ENCODE measurements at regions not wholly inside any gene's neighbourhood (a gene's known extent, or its start where the extent isn't known, plus 50 kb on each side); places are given as distances from the start of the nearest gene placed in this dataset.

DNA sequence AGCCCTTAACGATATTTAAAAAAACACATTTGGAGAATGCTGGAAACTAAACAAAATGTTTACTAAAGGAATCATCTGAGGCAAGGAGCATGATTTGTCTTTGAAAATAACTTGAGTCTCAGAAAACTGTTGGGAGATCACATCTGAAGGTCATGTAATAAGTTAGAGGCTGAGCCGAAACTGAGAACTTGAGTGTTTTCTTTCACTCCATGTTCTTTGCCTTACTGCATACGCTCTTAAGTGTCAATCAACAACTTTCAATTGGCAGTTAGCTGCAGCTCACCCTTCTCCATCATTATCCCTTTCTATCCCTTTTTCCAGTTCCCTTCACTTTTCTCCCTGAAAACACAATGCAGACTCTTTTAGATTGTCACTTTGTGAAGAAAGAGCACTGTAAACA lies 216.2 kb downstream of the ADGRA3 start:
- Histone ChIP-seq H3K27ac (ENCODE audit: low read depth, low read length) (no peak overlapping the region), H3K27me3 (ENCODE audit: control insufficient read depth, insufficient read depth, low read length, poor library complexity, severe bottlenecking) (no peaks in the 10 kb centered on the region), H3K9me3 (ENCODE audit: control insufficient read depth, low read length) (no peaks in the 10 kb centered on the region), H3K4me3 (ENCODE audit: low read length) (no peak overlapping the region), H3K4me1 (ENCODE audit: control insufficient read depth, insufficient read depth, low read length) (no peaks in the 10 kb centered on the region), H3K9ac (ENCODE audit: extremely low read depth, low read length, poor library complexity, severe bottlenecking) (no peak overlapping the region), H3K36me3 (ENCODE audit: control insufficient read depth, insufficient read depth, low read length) (no peaks in the 10 kb centered on the region)
- H3K4me1 Mint-ChIP-seq: no peaks in the 10 kb centered on the region
- peaks cover 23% of the 10 kb centered on the region for H3K9me3 Mint-ChIP-seq
- no peak overlapping the region for H3K27ac Mint-ChIP-seq
- DNase-seq: no peak
- H3K36me3 Mint-ChIP-seq (ENCODE audit: low read depth): no peaks in the 10 kb centered on the region
- 91 to 95% methylated on average over 3 of the region's 3 CpGs for WGBS, 2 experiments (ENCODE audit: insufficient coverage in 1 of 2, insufficient read length in 1 of 2)
- H3K4me3 Mint-ChIP-seq: no peak overlapping the region
- H3K27me3 Mint-ChIP-seq (ENCODE audit: insufficient read depth): no peaks in the 10 kb centered on the region
- TF ChIP-seq, protein P1, sequence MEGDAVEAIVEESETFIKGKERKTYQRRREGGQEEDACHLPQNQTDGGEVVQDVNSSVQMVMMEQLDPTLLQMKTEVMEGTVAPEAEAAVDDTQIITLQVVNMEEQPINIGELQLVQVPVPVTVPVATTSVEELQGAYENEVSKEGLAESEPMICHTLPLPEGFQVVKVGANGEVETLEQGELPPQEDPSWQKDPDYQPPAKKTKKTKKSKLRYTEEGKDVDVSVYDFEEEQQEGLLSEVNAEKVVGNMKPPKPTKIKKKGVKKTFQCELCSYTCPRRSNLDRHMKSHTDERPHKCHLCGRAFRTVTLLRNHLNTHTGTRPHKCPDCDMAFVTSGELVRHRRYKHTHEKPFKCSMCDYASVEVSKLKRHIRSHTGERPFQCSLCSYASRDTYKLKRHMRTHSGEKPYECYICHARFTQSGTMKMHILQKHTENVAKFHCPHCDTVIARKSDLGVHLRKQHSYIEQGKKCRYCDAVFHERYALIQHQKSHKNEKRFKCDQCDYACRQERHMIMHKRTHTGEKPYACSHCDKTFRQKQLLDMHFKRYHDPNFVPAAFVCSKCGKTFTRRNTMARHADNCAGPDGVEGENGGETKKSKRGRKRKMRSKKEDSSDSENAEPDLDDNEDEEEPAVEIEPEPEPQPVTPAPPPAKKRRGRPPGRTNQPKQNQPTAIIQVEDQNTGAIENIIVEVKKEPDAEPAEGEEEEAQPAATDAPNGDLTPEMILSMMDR (conservative IDR thresholded peaks at IDR 0.05): no peak

DNA sequence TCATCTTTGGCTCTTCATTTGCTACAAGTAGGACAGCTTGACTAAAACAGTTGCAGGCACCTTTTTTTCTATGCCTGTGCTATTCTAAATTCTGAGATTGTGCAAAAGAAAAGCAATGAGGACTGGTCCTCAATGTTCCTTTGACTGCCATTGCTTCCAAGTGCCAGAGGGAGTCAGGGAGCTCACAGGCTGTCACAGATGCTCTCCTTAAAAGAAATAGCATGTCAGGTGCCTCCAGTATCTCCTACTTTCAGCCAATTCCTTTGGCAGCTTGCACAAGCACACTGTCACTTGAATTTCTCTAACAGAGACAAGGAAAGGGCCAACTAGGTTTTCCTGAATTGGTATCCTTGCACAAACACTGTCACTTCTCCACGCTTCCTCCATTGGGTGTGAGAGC lies 228.2 kb downstream of the ADGRA3 start:
- Mint-ChIP-seq H3K4me3 (no peak overlapping the region), H3K4me1 (no peaks in the 10 kb centered on the region), H3K9me3 (peaks cover 19% of the 10 kb centered on the region), H3K27ac (no peak overlapping the region), H3K36me3 (ENCODE audit: low read depth) (no peaks in the 10 kb centered on the region), H3K27me3 (ENCODE audit: insufficient read depth) (no peaks in the 10 kb centered on the region)
- TF ChIP-seq, protein P1 (conservative IDR thresholded peaks at IDR 0.05): no peak
- H3K4me3 ChIP-seq (ENCODE audit: low read length): no peak overlapping the region
- H3K9me3 ChIP-seq (ENCODE audit: control insufficient read depth, low read length): peaks cover 18% of the 10 kb centered on the region
- no peaks in the 10 kb centered on the region for H3K36me3 ChIP-seq (ENCODE audit: control insufficient read depth, insufficient read depth, low read length)
- H3K4me1 ChIP-seq (ENCODE audit: control insufficient read depth, insufficient read depth, low read length): no peaks in the 10 kb centered on the region
- H3K9ac ChIP-seq (ENCODE audit: extremely low read depth, low read length, poor library complexity, severe bottlenecking): no peak overlapping the region
- no peak overlapping the region for H3K27ac ChIP-seq (ENCODE audit: low read depth, low read length)
- 86% methylated on average over 1 of the region's 1 CpG; no CpG with 5 or more reads in 1 of the 2 experiments for WGBS, 2 experiments (ENCODE audit: insufficient coverage in 1 of 2, insufficient read length in 1 of 2)
- DNase-seq: no peak
- no peaks in the 10 kb centered on the region for H3K27me3 ChIP-seq (ENCODE audit: control insufficient read depth, insufficient read depth, low read length, poor library complexity, severe bottlenecking)

DNA sequence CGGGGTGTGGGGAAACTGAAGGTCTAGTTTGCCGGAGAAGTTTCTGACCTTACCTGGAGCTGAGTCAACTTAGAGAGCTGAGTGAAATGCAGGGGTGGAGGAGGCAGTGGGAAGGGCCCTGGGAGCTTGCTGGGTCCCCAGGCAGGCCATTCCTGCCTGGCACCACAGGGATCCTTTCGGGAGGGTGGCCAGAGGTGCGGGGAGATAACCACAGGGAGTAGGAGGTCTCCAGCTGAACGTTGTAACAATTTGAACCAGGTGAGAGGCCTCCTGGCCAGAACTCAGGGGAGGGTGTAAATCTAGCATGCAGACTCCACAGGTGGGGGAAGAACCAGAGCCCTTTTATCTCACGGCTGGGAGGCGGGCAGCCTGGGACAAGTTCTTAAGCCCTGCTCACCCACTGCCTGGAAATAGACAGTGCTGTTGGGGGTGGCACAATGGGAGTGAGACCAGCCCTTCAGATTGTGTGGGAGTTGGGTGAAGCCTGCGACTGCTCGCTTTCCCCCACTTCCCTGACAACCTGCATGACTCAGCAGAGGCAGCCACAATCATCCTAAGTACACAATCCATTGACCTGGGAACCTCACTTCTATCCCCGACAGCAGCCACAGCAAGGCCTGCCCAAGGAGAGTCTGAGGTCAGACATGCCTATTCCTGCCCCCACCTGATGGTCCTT lies 247.4 kb downstream of the ADGRA3 start:
- H3K4me3 ChIP-seq (ENCODE audit: low read length): no peak overlapping the region
- Mint-ChIP-seq H3K27me3 (ENCODE audit: insufficient read depth) (peaks cover 9% of the 10 kb centered on the region), H3K4me1 (peaks cover 23% of the 10 kb centered on the region), H3K9me3 (peaks cover 11% of the 10 kb centered on the region), H3K4me3 (no peak overlapping the region), H3K27ac (peak overlapping the region; percentile 13), H3K36me3 (ENCODE audit: low read depth) (no peaks in the 10 kb centered on the region)
- peaks cover 16% of the 10 kb centered on the region for H3K27me3 ChIP-seq (ENCODE audit: control insufficient read depth, insufficient read depth, low read length, poor library complexity, severe bottlenecking)
- peaks cover 24% of the 10 kb centered on the region for H3K9me3 ChIP-seq (ENCODE audit: control insufficient read depth, low read length)
- H3K4me1 ChIP-seq (ENCODE audit: control insufficient read depth, insufficient read depth, low read length): no peaks in the 10 kb centered on the region
- peak; percentile 68 for DNase-seq
- H3K27ac ChIP-seq (ENCODE audit: low read depth, low read length): no peak overlapping the region
- no peak overlapping the region for H3K9ac ChIP-seq (ENCODE audit: extremely low read depth, low read length, poor library complexity, severe bottlenecking)
- 80 to 82% methylated on average over 2 to 10 of the region's 10 CpGs for WGBS, 2 experiments (ENCODE audit: insufficient coverage in 1 of 2, insufficient read length in 1 of 2)
- no peaks in the 10 kb centered on the region for H3K36me3 ChIP-seq (ENCODE audit: control insufficient read depth, insufficient read depth, low read length)
- TF ChIP-seq, protein P1 (conservative IDR thresholded peaks at IDR 0.05): no peak

Data from endodermal cell (in vitro differentiated cells).